Gastrocnemius medialis (tissue), 4 donors: ENCODE measurements at regions not wholly inside any gene's neighbourhood (a gene's known extent, or its start where the extent isn't known, plus 50 kb on each side); places are given as distances from the start of the nearest gene placed in this dataset.

ENCODE experiments used
- CTCF ChIP-seq, 5 experiments: fragments of 450-650 bp in 3 of 5; fragments of 200-600 bp in 2 of 5; sonication (generic) in 2 of 5; IDR thresholded peaks in 4 of 5; conservative IDR thresholded peaks in 1 of 5; 1 replicate in 4 of 5; 2 replicates in 1 of 5; pipeline ENCODE4 v1.5.1; 2016 to 2019; ENCODE audit warnings: antibody characterized with exemption in 5 of 5, mild to moderate bottlenecking in 3 of 5, moderate library complexity in 3 of 5
- POLR2A ChIP-seq, 2 donors: fragments of 450-650 bp; IDR thresholded peaks; one replicate each; pipeline ENCODE4 v1.6.1; 2017; ENCODE audit warnings: antibody characterized with exemption in 2 of 2, mild to moderate bottlenecking in 2 of 2, moderate library complexity in 2 of 2

- no peak for TF ChIP-seq CTCF (IDR thresholded peaks at IDR 0.05 in 4 of 5, conservative IDR thresholded peaks at IDR 0.05 in 1 of 5)
- no peak for TF ChIP-seq POLR2A (IDR thresholded peaks at IDR 0.05)
Observed at GRCh38 chr17:59494757-59495368, 70.5 kb upstream of the DHX40 start.
